ENCODE measurements at regions not wholly inside any gene's neighbourhood (a gene's known extent, or its start where the extent isn't known, plus 50 kb on each side); places are given as distances from the start of the nearest gene placed in this dataset.
A peak's percentile ranks its signal among the peaks of the same experiment; 100 is the strongest.

DNA sequence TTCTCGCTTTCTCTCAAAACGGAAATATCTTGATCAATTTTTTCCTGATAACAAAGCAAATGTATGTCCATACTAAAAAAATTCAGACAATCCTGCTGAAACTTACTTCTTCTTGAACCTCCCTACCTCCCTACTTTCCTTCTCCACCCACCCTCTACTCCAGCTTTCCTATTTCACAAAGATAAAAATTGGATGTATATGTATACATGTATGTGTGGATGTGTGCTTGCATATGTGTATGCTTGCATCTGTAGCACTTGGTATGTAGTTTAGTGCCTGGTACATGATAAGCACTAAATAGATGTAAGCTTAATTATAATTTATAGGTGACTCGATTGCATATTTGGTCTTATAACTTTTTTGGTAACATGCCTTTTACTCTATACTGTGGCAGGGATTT lies 167.5 kb upstream of the ITGA4 start:
- TF ChIP-seq, protein P1, sequence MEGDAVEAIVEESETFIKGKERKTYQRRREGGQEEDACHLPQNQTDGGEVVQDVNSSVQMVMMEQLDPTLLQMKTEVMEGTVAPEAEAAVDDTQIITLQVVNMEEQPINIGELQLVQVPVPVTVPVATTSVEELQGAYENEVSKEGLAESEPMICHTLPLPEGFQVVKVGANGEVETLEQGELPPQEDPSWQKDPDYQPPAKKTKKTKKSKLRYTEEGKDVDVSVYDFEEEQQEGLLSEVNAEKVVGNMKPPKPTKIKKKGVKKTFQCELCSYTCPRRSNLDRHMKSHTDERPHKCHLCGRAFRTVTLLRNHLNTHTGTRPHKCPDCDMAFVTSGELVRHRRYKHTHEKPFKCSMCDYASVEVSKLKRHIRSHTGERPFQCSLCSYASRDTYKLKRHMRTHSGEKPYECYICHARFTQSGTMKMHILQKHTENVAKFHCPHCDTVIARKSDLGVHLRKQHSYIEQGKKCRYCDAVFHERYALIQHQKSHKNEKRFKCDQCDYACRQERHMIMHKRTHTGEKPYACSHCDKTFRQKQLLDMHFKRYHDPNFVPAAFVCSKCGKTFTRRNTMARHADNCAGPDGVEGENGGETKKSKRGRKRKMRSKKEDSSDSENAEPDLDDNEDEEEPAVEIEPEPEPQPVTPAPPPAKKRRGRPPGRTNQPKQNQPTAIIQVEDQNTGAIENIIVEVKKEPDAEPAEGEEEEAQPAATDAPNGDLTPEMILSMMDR (IDR thresholded peaks at IDR 0.05; ENCODE audit: insufficient read depth, missing control alignments): no peak
- no peak for DNase-seq (ENCODE audit: insufficient read length, low spot score)
- FAIRE-seq: no peak

DNA sequence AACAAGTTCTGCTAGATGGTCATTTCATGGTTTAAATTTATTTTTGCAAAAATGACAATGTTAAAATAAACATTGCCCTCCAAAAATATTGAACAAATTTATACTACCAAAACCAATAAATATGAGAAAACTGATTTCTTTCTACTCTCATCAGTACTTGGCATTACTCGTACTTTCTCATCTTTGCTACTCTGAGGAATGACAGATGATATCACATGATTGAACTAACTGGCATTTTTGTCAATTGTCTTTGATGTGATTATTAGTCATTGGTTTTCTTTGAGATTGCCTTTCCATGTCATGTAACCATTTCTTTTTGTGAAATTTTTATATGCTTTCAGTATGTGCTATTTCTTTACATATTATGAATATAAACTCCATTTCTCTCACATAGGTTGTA lies 167.0 kb upstream of the ITGA4 start:
- FAIRE-seq: no peak
- TF ChIP-seq, protein P1 (IDR thresholded peaks at IDR 0.05; ENCODE audit: insufficient read depth, missing control alignments): no peak

DNA sequence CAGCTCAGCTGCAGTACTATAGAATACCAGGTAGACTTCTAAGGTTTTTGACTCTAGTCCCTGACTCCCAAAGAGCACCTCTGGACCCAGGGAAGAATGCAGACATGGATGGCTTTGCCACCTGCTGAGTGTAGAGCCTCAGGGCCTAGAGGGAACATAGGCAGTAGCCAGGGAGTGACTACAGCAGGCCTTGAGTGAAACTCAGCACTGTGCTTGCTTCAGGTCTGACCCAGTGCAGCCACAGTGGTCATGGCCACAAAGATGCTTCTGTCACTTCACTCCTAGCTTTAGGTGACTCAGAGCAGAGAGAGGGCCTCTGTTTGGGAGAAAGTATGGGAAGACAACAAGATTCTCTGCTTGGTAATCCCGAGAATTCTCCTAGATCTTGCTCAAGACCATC lies 162.2 kb upstream of the ITGA4 start:
- FAIRE-seq: no peak
- no peak for DNase-seq (ENCODE audit: insufficient read length, low spot score)
- TF ChIP-seq, protein P1 (IDR thresholded peaks at IDR 0.05; ENCODE audit: insufficient read depth, missing control alignments): no peak

More for the DNA sequence above, 167.0 kb upstream of the ITGA4 start:
- no peak for DNase-seq (ENCODE audit: insufficient read length, low spot score)

DNA sequence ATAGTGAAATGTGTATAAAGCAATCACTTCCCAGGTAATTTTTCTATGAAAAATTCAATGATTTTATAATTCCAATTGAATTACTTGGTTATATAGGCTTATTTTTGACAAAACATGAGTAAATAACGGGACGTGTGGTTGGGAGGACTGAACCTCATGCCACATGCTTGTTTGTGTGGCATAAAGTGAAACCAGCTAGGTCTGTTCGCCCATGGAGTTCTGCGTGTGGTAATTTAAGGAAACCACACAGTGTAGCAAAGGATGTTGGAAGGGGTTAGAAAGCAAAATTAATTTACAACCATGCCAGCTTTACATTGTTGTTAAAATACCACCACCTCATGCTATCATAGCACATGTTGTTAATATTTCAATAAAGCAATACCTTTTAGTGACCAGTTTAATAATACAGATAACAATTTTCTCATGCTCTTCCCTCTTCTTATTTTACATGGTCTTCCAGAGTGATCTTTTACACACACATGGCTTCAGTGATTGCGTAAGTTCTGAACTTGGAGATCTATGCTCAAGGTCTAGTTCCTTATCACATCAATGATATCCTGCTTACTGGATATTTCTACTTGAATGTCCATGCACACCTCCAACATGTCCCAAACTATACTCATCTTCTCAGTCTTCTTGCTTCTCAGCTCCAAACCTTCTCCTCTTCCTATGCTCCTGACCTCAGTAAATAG lies 156.4 kb upstream of the ITGA4 start:
- DNase-seq (ENCODE audit: insufficient read length, low spot score) (no peak), FAIRE-seq (no peak)
- TF ChIP-seq, protein P1 (IDR thresholded peaks at IDR 0.05; ENCODE audit: insufficient read depth, missing control alignments): no peak

DNA sequence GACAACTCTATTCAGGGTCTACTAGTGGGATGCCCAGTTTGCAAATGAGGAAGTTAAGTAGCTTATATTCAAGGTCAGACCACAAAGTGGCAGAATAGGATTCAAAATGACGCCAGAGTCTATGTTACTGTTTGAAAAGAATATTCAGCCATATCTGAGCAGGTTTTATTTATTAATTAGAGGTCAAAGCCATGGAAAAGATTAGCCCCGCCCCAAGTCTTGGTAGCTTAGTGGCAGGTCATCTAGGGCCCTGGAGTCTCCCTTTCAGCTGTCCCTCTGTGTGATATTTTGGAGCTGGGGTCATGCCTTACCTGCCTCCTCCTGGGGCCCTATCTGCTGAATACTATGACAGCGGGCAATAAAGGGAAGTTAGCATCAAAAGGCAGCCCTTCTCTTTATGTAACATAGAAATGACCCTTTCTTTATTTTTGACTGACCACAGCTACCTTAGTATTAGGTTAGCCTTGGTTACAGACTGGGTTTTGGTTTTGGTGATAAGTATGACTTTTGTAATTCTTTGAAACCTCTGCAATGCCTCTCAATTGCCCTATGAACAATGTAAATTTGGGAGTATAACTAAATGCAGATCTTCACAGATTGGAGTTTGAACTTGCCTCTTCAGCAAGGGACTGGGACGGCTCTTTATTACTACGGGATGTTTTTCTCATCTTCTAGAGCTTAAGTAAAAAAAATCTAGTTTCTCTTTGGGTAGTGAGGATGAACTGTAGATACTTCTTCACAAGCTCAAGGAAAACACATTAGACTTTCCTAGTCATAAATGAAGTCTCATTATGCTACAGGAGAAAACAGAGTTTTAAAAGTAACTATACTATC lies 153.0 kb upstream of the ITGA4 start:
- FAIRE-seq (no peak), DNase-seq (ENCODE audit: insufficient read length, low spot score) (no peak)
- TF ChIP-seq, protein P1 (IDR thresholded peaks at IDR 0.05; ENCODE audit: insufficient read depth, missing control alignments): peak; percentile 17

DNA sequence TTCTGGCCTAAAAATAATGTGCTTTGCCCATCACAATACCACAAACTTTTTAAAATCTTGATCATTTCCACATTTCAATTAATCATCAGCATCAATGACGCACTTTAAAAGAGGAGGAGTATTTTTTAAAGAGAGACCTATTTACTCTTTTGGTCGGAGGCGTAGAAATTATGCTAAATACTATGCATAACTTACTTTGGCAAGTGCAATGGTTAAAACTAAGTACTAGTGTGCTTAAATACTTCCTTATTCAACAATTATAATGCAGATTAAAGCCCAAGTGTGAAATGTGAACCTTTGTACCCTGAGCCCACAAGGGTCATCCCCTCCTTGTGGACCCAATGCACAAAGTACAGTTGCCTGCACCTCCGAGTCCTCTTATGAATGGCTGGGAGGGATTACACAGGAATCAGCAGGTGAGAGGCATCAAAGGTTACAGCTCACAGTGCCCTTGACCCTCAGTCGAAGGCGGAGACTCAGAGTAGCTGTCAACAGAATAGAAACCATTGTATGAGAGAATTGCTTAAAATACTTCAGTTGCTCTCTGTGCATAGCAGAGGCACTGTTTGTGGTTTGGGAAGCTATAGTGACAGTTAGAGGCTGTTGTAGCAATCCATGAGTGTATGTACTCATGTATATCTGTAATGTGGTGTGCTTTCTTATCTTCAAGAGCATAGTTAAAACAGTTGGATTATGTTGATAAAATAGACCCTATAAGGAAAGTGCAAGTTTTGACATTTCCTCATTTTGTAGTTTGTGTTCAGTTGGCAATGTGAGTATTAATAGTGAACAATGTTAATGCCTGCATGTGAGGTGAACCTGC lies 151.7 kb upstream of the ITGA4 start:
- FAIRE-seq (no peak), DNase-seq (ENCODE audit: insufficient read length, low spot score) (no peak)
- TF ChIP-seq, protein P1 (IDR thresholded peaks at IDR 0.05; ENCODE audit: insufficient read depth, missing control alignments): no peak
